NCI-H2081 treated with DMSO at 0.1 percent for 48 hours (cell line): ENCODE measurements at regions not wholly inside any gene's neighbourhood (a gene's known extent, or its start where the extent isn't known, plus 50 kb on each side); places are given as distances from the start of the nearest gene placed in this dataset.

ENCODE experiments used
- DNase-seq: peaks from one replicate; lab custom pipeline; 2025; lab: John Stamatoyannopoulos, UW

GRCh38 chr18:43572163-43572562, 294.9 kb upstream of the SYT4 start:
- DNase-seq = no peak

GRCh38 chr18:43574974-43575373, 297.7 kb upstream of the SYT4 start:
- DNase-seq = peak; percentile 78

- no peak for DNase-seq
These were observed 300.9 kb upstream of the SYT4 start for GRCh38 chr18:43578211-43578610.

GRCh38 chr18:43578706-43579105, 301.4 kb upstream of the SYT4 start:
- DNase-seq = no peak

- no peak for DNase-seq
These were observed 304.7 kb upstream of the SYT4 start for GRCh38 chr18:43581936-43582519.

- DNase-seq = peak; percentile 50
These were observed 310.4 kb upstream of the SYT4 start for GRCh38 chr18:43587538-43588153.

GRCh38 chr18:43588838-43589237, 311.5 kb upstream of the SYT4 start:
- DNase-seq = no peak

- no peak for DNase-seq
These were observed 312.4 kb upstream of the SYT4 start for GRCh38 chr18:43589611-43590151.

- DNase-seq = no peak
These were observed 313.1 kb upstream of the SYT4 start for GRCh38 chr18:43590182-43590903.

- no peak for DNase-seq
These were observed 315.0 kb upstream of the SYT4 start for GRCh38 chr18:43592269-43592668.

- peak; percentile 34 for DNase-seq
These were observed 318.9 kb upstream of the SYT4 start for GRCh38 chr18:43596105-43596712.

- no peak for DNase-seq
These were observed 324.1 kb upstream of the SYT4 start for GRCh38 chr18:43601432-43601831.

GRCh38 chr18:43605224-43605623, 327.9 kb upstream of the SYT4 start:
- no peak for DNase-seq

- DNase-seq = no peak
These were observed 329.5 kb upstream of the SYT4 start for GRCh38 chr18:43606795-43607194.

- peak; percentile 22 for DNase-seq
These were observed 343.6 kb upstream of the SYT4 start for GRCh38 chr18:43620936-43621335.

- DNase-seq = no peak
These were observed 344.7 kb upstream of the SYT4 start for GRCh38 chr18:43622024-43622423.

GRCh38 chr18:43625582-43625981, 348.3 kb upstream of the SYT4 start:
- DNase-seq = no peak

GRCh38 chr18:43627848-43628530, 350.7 kb upstream of the SYT4 start:
- peak; percentile 96 for DNase-seq

GRCh38 chr18:43634994-43635393, 357.7 kb upstream of the SYT4 start:
- DNase-seq = no peak

GRCh38 chr18:43635397-43635796, 358.1 kb upstream of the SYT4 start:
- DNase-seq = no peak

- DNase-seq = no peak
These were observed 365.5 kb upstream of the SYT4 start for GRCh38 chr18:43642727-43643330.

GRCh38 chr18:43648002-43648401, 370.7 kb upstream of the SYT4 start:
- no peak for DNase-seq
